ENCODE measurements at regions not wholly inside any gene's neighbourhood (a gene's known extent, or its start where the extent isn't known, plus 50 kb on each side); places are given as distances from the start of the nearest gene placed in this dataset.
A peak's percentile ranks its signal among the peaks of the same experiment; 100 is the strongest.

GRCh38 chr13:76418404-76418803 lies 467.8 kb downstream of the KCTD12 start:
- ChIA-PET CTCF (ENCODE audit: partially characterized antibody) (no interaction called here), POLR2A (ENCODE audit: partially characterized antibody) (no interaction called here)
- no peak for TF ChIP-seq RAD21 (IDR thresholded peaks at IDR 0.05 in 1 of 2, conservative IDR thresholded peaks at IDR 0.05 in 1 of 2; ENCODE audit: low read depth in 2 of 2, low read length in 2 of 2)
- TF ChIP-seq MAFK (IDR thresholded peaks at IDR 0.05; ENCODE audit: low read depth, low read length) = no peak
- no peak for TF ChIP-seq RNF2 (IDR thresholded peaks at IDR 0.05; ENCODE audit: borderline replicate concordance, low read depth, low read length, missing control alignments, poor library complexity, severe bottlenecking)
- TF ChIP-seq CHD1 (IDR thresholded peaks at IDR 0.05; ENCODE audit: low read depth, low read length) = no peak
- no peak for TF ChIP-seq CTCF (IDR thresholded peaks at IDR 0.05; ENCODE audit: control extremely low read depth in 1 of 3, insufficient read depth in 1 of 3, low read depth in 1 of 3, low read length in 3 of 3)

More at GRCh38 chr13:76418404-76418803, 467.8 kb downstream of the KCTD12 start:
- no peaks in the 10 kb centered on the region for H3K23me2 ChIP-seq (ENCODE audit: low read depth, low read length)
- no peak overlapping the region for H4K8ac ChIP-seq (ENCODE audit: extremely low read depth, insufficient read depth, low read length)
- H3K18ac ChIP-seq (ENCODE audit: extremely low read depth, low read length) = no peak overlapping the region
- no peak overlapping the region for H2BK5ac ChIP-seq (ENCODE audit: low read depth, low read length)
- H2BK120ac ChIP-seq (replicated peaks; ENCODE audit: low read depth, low read length) = no peak overlapping the region
- no peak overlapping the region for H2AK5ac ChIP-seq (ENCODE audit: low read depth, low read length)
- no peaks in the 10 kb centered on the region for H3K4me1 ChIP-seq (replicated peaks in 1 of 4; ENCODE audit: control insufficient read depth in 3 of 4, insufficient read depth in 4 of 4, low read length in 3 of 4)
- no peak for DNase-seq (ENCODE audit: low read depth in 1 of 2, low spot score in 2 of 2)
- no peak for FAIRE-seq
- no peaks in the 10 kb centered on the region for H3K79me1 ChIP-seq (ENCODE audit: low read depth, low read length)
- no peak overlapping the region for H3K14ac ChIP-seq (ENCODE audit: insufficient read length)
- H3K4me2 ChIP-seq (ENCODE audit: insufficient read depth in 1 of 2, low read depth in 2 of 2, low read length in 2 of 2) = no peak overlapping the region
- no peak overlapping the region for H2BK20ac ChIP-seq (ENCODE audit: low read length)
- no peak overlapping the region for H3K56ac ChIP-seq (replicated peaks; ENCODE audit: insufficient read length, low read depth, low read length)
- H3K27ac ChIP-seq (ENCODE audit: low read depth, low read length) = no peak overlapping the region
- no peaks in the 10 kb centered on the region for H3K36me3 ChIP-seq (ENCODE audit: control insufficient read depth in 2 of 4, insufficient read depth in 4 of 4, low read length in 3 of 4)
- H2AFZ ChIP-seq (ENCODE audit: low read length) = 0 out of 2 replicates have a peak overlapping the region, but pooled peaks have one; percentile 5
- H3K23ac ChIP-seq (ENCODE audit: insufficient read length) = no peak overlapping the region
- no peaks in the 10 kb centered on the region for H3K79me2 ChIP-seq (ENCODE audit: control insufficient read depth in 1 of 2, insufficient read depth in 2 of 2, low read length in 2 of 2)
- H2BK12ac ChIP-seq (ENCODE audit: low read depth, low read length) = no peak overlapping the region
- H4K91ac ChIP-seq (replicated peaks; ENCODE audit: insufficient read length, low read length) = no peak overlapping the region
- H3K4me3 ChIP-seq (ENCODE audit: extremely low read depth in 1 of 4, insufficient read depth in 2 of 4, low read depth in 3 of 4, low read length in 4 of 4) = no peak overlapping the region
- H3K4ac ChIP-seq (replicated peaks; ENCODE audit: insufficient read length, low read depth, low read length) = no peak overlapping the region
- WGBS, 2 experiments (ENCODE audit: extremely low coverage in 1 of 2, insufficient coverage in 1 of 2, insufficient read length in 1 of 2, insufficient replicate concordance in 2 of 2, low coverage in 1 of 2, low lambda C conversion rate in 2 of 2, missing lambda C conversion rate in 1 of 2) = 96% methylated on average over 2 of the region's 2 CpGs; no CpG with 5 or more reads in 1 of the 2 experiments
- no peak overlapping the region for H4K5ac ChIP-seq (ENCODE audit: insufficient read length, low read depth, low read length)
- no peak overlapping the region for H2BK15ac ChIP-seq (ENCODE audit: low read length)
- no peaks in the 10 kb centered on the region for H3K27me3 ChIP-seq (replicated peaks in 1 of 4; ENCODE audit: control insufficient read depth in 3 of 4, extremely low read depth in 1 of 4, insufficient read depth in 3 of 4, low read length in 3 of 4)
- H4K20me1 ChIP-seq (replicated peaks in 1 of 2; ENCODE audit: control insufficient read depth in 1 of 2, insufficient read depth in 2 of 2, low read length in 2 of 2) = no peaks in the 10 kb centered on the region
- H3K9ac ChIP-seq (replicated peaks in 1 of 4; ENCODE audit: extremely low read depth in 1 of 4, low read depth in 3 of 4, low read length in 3 of 4) = no peak overlapping the region
- H3K9me3 ChIP-seq (ENCODE audit: insufficient read depth in 2 of 2, low read depth in 1 of 2, low read length in 1 of 2) = no peaks in the 10 kb centered on the region

All from H1 (cell line).